ENCODE measurements at regions not wholly inside any gene's neighbourhood (a gene's known extent, or its start where the extent isn't known, plus 50 kb on each side); places are given as distances from the start of the nearest gene placed in this dataset.

DNA sequence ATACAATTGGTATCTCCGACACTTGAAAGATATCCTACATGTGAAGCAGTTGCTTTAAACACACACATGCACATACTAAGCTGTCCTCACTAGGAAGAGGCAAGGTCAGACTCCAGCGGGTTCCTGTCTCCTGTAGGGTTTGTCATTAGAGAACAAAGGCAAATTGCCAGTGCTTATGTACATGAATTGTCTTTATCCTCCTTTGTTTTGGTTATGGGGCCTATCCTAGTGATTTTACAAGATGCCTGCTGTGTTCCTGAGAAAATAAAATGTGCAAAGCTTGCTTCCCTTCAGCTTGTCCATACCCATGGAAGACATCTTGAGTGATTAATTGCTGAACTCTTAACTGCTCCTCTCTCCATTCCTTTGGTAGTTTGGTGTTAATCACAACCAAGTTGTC, 86.7 kb upstream of the SLC39A10 start:
- TF ChIP-seq POLR2A (IDR thresholded peaks at IDR 0.05; ENCODE audit: low read depth, low read length): no peak
- TF ChIP-seq TAF1 (IDR thresholded peaks at IDR 0.05; ENCODE audit: borderline replicate concordance, low read depth, low read length): no peak

All from GM12892 (cell line).